ENCODE measurements at regions not wholly inside any gene's neighbourhood (a gene's known extent, or its start where the extent isn't known, plus 50 kb on each side); places are given as distances from the start of the nearest gene placed in this dataset.

- BruUV-seq (replicated peaks): no TSS peak
These were observed 437.0 kb upstream of the PPP2R3A start for GRCh38 chr3:135528413-135529015.

GRCh38 chr3:135532021-135532420 lies 433.5 kb upstream of the PPP2R3A start:
- ChIA-PET CTCF (ENCODE audit: unreplicated experiment) (no interaction called here), POLR2A (interaction anchor here (0.6 to 2.2 kb wide), 2 partner anchors 10 to 12 kb away, joined by 3 to 5 read pairs; no protein-coding TSS in a partner anchor)
- no peak overlapping the region for H3K4me2 ChIP-seq (ENCODE audit: low read length)
- no peaks in the 10 kb centered on the region for H3K36me3 ChIP-seq (ENCODE audit: insufficient read depth, low read length)
- H3K79me2 ChIP-seq (ENCODE audit: insufficient read depth, low read depth, low read length): no peaks in the 10 kb centered on the region
- intact Hi-C loops (cut with micrococcal nuclease; ENCODE audit: unreplicated experiment): no loop called here
- H2AFZ ChIP-seq (ENCODE audit: low read length): no peak overlapping the region
- no peaks in the 10 kb centered on the region for H4K20me1 ChIP-seq (ENCODE audit: insufficient read depth, low read length)
- BruUV-seq (replicated peaks): no TSS peak
- H3K4me3 ChIP-seq (ENCODE audit: low read depth, low read length, poor library complexity, severe bottlenecking): no peak overlapping the region
- no peaks in the 10 kb centered on the region for H3K9me2 ChIP-seq (ENCODE audit: insufficient read depth, low read length)
- no peaks in the 10 kb centered on the region for H3K4me1 ChIP-seq (ENCODE audit: insufficient read depth, low read length, poor library complexity, severe bottlenecking)
- TF ChIP-seq, protein P1, sequence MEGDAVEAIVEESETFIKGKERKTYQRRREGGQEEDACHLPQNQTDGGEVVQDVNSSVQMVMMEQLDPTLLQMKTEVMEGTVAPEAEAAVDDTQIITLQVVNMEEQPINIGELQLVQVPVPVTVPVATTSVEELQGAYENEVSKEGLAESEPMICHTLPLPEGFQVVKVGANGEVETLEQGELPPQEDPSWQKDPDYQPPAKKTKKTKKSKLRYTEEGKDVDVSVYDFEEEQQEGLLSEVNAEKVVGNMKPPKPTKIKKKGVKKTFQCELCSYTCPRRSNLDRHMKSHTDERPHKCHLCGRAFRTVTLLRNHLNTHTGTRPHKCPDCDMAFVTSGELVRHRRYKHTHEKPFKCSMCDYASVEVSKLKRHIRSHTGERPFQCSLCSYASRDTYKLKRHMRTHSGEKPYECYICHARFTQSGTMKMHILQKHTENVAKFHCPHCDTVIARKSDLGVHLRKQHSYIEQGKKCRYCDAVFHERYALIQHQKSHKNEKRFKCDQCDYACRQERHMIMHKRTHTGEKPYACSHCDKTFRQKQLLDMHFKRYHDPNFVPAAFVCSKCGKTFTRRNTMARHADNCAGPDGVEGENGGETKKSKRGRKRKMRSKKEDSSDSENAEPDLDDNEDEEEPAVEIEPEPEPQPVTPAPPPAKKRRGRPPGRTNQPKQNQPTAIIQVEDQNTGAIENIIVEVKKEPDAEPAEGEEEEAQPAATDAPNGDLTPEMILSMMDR (conservative IDR thresholded peaks at IDR 0.05; ENCODE audit: low read length): no peak
- TF ChIP-seq EZH2phosphoT487 (IDR thresholded peaks at IDR 0.05; ENCODE audit: borderline replicate concordance, low read depth, low read length): no peak
- H3K9me3 ChIP-seq (ENCODE audit: low read length): no peaks in the 10 kb centered on the region
- no peak overlapping the region for H3K27ac ChIP-seq (ENCODE audit: low read depth, low read length, poor library complexity, severe bottlenecking)
- DNase-seq (ENCODE audit: low spot score): no peak

More at GRCh38 chr3:135528413-135529015, 437.0 kb upstream of the PPP2R3A start:
- Histone ChIP-seq H2AFZ (ENCODE audit: low read length) (no peak overlapping the region), H3K79me2 (ENCODE audit: insufficient read depth, low read depth, low read length) (no peaks in the 10 kb centered on the region), H3K27ac (ENCODE audit: low read depth, low read length, poor library complexity, severe bottlenecking) (no peak overlapping the region), H3K9me2 (ENCODE audit: insufficient read depth, low read length) (no peaks in the 10 kb centered on the region), H3K36me3 (ENCODE audit: insufficient read depth, low read length) (no peaks in the 10 kb centered on the region), H3K4me3 (ENCODE audit: low read depth, low read length, poor library complexity, severe bottlenecking) (no peak overlapping the region), H3K4me2 (ENCODE audit: low read length) (no peak overlapping the region), H3K4me1 (ENCODE audit: insufficient read depth, low read length, poor library complexity, severe bottlenecking) (no peaks in the 10 kb centered on the region), H4K20me1 (ENCODE audit: insufficient read depth, low read length) (no peaks in the 10 kb centered on the region), H3K9me3 (ENCODE audit: low read length) (no peaks in the 10 kb centered on the region)
- POLR2A ChIA-PET: no interaction called here
- no peak for TF ChIP-seq EZH2phosphoT487 (IDR thresholded peaks at IDR 0.05; ENCODE audit: borderline replicate concordance, low read depth, low read length)
- TF ChIP-seq, protein P1 (conservative IDR thresholded peaks at IDR 0.05; ENCODE audit: low read length): no peak
- CTCF ChIA-PET (ENCODE audit: unreplicated experiment): no interaction called here
- no peak for DNase-seq (ENCODE audit: low spot score)
- intact Hi-C loops (cut with micrococcal nuclease; ENCODE audit: unreplicated experiment): no loop called here

DNA sequence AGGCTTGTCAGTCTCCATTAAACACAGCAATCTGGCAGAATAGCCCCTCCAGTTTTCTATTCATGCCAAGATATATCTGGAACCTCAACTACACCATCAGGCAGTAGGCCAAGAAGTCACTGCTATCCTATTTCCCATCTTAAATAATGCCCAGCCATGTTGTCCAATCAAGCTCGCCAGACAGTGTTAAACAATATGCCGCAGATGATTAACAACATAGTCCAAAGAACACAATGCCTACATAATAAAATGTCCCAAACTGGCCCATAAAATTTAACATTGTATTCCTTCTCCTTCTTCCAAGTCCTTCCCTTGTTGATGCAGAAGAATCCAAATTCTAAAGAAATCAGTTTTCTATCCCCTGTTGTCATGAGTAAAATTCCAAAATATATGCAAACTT lies 427.4 kb upstream of the PPP2R3A start:
- Histone ChIP-seq H3K79me2 (ENCODE audit: insufficient read depth, low read depth, low read length) (no peaks in the 10 kb centered on the region), H2AFZ (ENCODE audit: low read length) (no peak overlapping the region), H4K20me1 (ENCODE audit: insufficient read depth, low read length) (no peaks in the 10 kb centered on the region), H3K4me3 (ENCODE audit: low read depth, low read length, poor library complexity, severe bottlenecking) (no peak overlapping the region), H3K9me2 (ENCODE audit: insufficient read depth, low read length) (no peaks in the 10 kb centered on the region), H3K27ac (ENCODE audit: low read depth, low read length, poor library complexity, severe bottlenecking) (no peak overlapping the region), H3K9me3 (ENCODE audit: low read length) (no peaks in the 10 kb centered on the region), H3K4me1 (ENCODE audit: insufficient read depth, low read length, poor library complexity, severe bottlenecking) (no peaks in the 10 kb centered on the region), H3K4me2 (ENCODE audit: low read length) (no peak overlapping the region), H3K36me3 (ENCODE audit: insufficient read depth, low read length) (no peaks in the 10 kb centered on the region)
- no TSS peak for BruUV-seq (replicated peaks)
- ChIA-PET CTCF (ENCODE audit: unreplicated experiment) (no interaction called here), POLR2A (interaction anchor here (0.7 kb wide), 1 partner anchor 842 kb away, joined by 3 read pairs; no protein-coding TSS in a partner anchor)
- intact Hi-C loops (cut with micrococcal nuclease; ENCODE audit: unreplicated experiment): no loop called here
- DNase-seq (ENCODE audit: low spot score): no peak
- TF ChIP-seq, protein P1 (conservative IDR thresholded peaks at IDR 0.05; ENCODE audit: low read length): no peak
- TF ChIP-seq EZH2phosphoT487 (IDR thresholded peaks at IDR 0.05; ENCODE audit: borderline replicate concordance, low read depth, low read length): no peak

Measured in OCI-LY7 (cell line).